ENCODE measurements at regions not wholly inside any gene's neighbourhood (a gene's known extent, or its start where the extent isn't known, plus 50 kb on each side); places are given as distances from the start of the nearest gene placed in this dataset.

DNA sequence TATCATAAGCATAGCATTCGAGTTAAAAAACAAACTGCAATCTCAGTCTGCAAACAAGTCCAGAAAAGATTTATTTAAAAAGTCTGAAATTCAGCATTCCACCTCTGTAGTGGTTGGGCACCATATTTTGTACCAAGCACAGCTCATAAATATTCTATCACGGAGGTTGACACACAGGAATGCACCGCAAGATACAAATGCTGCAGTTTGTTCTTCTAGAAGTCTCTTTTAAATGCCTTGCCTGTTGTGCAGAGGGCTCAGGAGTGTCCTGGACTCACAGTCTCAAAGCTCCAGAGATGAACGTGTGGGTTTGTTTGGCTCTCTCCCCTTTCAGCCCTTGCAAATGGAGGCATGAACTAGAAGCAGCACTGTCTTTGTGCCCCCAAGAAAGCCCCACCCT, 212.4 kb upstream of the USP24 start (continued):
- TF ChIP-seq, protein P1, sequence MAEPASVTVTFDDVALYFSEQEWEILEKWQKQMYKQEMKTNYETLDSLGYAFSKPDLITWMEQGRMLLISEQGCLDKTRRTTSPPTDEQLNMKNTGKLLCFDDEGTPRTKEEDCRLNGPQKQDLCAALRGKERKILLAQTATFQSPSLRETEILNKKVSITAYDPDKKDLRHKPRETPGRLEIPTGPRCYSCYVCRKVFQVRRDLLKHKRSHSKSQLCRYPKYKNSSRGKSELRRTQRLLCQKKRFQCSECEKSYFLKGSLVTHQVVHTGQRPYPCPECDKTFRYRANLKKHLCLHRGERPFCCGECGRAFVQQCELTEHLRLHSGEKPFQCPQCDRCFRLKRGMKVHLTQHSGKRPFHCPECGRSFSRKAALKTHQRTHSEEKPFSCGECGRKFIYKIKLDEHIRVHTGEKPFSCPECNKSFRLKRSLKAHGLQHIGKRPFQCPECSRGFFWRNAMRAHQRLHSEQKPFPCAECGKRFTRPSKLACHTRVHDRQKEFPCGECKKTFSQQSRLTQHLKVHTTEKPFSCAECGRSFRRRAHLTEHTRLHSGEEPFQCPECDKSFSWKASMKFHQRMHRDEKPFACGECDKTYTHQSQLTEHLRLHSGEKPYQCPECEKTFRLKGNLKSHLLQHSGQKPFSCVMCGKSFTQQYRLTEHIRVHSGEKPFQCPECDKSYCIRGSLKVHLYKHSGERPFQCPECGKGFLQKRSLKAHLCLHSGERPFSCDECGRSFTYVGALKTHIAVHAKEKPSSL (CRISPR knock-in tag; conservative IDR thresholded peaks at IDR 0.05), result no peak
- TF ChIP-seq, protein P2, sequence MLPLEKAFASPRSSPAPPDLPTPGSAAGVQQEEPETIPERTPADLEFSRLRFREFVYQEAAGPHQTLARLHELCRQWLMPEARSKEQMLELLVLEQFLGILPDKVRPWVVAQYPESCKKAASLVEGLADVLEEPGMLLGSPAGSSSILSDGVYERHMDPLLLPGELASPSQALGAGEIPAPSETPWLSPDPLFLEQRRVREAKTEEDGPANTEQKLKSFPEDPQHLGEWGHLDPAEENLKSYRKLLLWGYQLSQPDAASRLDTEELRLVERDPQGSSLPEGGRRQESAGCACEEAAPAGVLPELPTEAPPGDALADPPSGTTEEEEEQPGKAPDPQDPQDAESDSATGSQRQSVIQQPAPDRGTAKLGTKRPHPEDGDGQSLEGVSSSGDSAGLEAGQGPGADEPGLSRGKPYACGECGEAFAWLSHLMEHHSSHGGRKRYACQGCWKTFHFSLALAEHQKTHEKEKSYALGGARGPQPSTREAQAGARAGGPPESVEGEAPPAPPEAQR (CRISPR knock-in tag; IDR thresholded peaks at IDR 0.05), result no peak
- TF ChIP-seq, protein P3, sequence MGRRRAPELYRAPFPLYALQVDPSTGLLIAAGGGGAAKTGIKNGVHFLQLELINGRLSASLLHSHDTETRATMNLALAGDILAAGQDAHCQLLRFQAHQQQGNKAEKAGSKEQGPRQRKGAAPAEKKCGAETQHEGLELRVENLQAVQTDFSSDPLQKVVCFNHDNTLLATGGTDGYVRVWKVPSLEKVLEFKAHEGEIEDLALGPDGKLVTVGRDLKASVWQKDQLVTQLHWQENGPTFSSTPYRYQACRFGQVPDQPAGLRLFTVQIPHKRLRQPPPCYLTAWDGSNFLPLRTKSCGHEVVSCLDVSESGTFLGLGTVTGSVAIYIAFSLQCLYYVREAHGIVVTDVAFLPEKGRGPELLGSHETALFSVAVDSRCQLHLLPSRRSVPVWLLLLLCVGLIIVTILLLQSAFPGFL (CRISPR knock-in tag; IDR thresholded peaks at IDR 0.05; ENCODE audit: borderline replicate concordance), result no peak
- TF ChIP-seq ZNF121 (CRISPR knock-in tag; IDR thresholded peaks at IDR 0.05) (no peak), EMX1 (CRISPR knock-in tag; IDR thresholded peaks at IDR 0.05) (no peak)
- TF ChIP-seq, protein P4, sequence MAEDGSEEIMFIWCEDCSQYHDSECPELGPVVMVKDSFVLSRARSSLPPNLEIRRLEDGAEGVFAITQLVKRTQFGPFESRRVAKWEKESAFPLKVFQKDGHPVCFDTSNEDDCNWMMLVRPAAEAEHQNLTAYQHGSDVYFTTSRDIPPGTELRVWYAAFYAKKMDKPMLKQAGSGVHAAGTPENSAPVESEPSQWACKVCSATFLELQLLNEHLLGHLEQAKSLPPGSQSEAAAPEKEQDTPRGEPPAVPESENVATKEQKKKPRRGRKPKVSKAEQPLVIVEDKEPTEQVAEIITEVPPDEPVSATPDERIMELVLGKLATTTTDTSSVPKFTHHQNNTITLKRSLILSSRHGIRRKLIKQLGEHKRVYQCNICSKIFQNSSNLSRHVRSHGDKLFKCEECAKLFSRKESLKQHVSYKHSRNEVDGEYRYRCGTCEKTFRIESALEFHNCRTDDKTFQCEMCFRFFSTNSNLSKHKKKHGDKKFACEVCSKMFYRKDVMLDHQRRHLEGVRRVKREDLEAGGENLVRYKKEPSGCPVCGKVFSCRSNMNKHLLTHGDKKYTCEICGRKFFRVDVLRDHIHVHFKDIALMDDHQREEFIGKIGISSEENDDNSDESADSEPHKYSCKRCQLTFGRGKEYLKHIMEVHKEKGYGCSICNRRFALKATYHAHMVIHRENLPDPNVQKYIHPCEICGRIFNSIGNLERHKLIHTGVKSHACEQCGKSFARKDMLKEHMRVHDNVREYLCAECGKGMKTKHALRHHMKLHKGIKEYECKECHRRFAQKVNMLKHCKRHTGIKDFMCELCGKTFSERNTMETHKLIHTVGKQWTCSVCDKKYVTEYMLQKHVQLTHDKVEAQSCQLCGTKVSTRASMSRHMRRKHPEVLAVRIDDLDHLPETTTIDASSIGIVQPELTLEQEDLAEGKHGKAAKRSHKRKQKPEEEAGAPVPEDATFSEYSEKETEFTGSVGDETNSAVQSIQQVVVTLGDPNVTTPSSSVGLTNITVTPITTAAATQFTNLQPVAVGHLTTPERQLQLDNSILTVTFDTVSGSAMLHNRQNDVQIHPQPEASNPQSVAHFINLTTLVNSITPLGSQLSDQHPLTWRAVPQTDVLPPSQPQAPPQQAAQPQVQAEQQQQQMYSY (CRISPR knock-in tag; IDR thresholded peaks at IDR 0.05), result no peak
- TF ChIP-seq, protein P5, sequence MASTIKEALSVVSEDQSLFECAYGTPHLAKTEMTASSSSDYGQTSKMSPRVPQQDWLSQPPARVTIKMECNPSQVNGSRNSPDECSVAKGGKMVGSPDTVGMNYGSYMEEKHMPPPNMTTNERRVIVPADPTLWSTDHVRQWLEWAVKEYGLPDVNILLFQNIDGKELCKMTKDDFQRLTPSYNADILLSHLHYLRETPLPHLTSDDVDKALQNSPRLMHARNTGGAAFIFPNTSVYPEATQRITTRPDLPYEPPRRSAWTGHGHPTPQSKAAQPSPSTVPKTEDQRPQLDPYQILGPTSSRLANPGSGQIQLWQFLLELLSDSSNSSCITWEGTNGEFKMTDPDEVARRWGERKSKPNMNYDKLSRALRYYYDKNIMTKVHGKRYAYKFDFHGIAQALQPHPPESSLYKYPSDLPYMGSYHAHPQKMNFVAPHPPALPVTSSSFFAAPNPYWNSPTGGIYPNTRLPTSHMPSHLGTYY (CRISPR knock-in tag; IDR thresholded peaks at IDR 0.05), result no peak

DNA sequence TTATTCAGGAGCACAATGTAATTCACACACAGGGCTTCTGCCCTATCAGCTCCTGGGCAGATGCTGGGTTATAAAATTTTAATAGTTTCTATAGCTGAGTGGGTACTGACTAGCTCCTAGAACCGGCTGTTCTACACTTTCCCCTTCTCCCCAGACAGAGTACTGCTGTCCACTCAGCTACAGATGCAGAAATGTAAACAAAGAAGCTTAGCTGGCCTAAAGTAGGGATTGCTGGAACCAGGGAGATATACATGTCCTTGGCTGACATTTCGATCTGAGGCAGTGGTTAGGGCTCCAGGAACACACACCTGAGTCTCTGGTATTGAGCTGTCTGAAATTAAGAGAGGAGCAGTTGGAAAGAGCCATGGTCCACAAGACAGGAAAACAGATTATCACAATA, 211.5 kb upstream of the USP24 start:
- no peak overlapping the region for H3K4me3 Mint-ChIP-seq
- no peak overlapping the region for H3K27ac Mint-ChIP-seq
- ChIA-PET CTCF (interaction anchor here (0.6 to 1.0 kb wide), 2 partner anchors 51 to 57 kb away, joined by 3 read pairs; no protein-coding TSS in a partner anchor), POLR2A (no interaction called here)
- DNase-seq (ENCODE audit: low spot score) (no peak), ATAC-seq (no peak)
- no peaks in the 10 kb centered on the region for H3K36me3 Mint-ChIP-seq
- peaks cover 2% of the 10 kb centered on the region; the same call in 1 of the 2 replicates for H3K4me1 Mint-ChIP-seq
- H3K27me3 Mint-ChIP-seq (ENCODE audit: low read depth), result no peaks in the 10 kb centered on the region
- H3K9me3 Mint-ChIP-seq, result peaks cover 4% of the 10 kb centered on the region
- TF ChIP-seq NFYB (CRISPR knock-in tag; conservative IDR thresholded peaks at IDR 0.05; ENCODE audit: low read depth) (no peak), NFATC4 (CRISPR knock-in tag; IDR thresholded peaks at IDR 0.05) (no peak), TCF7 (CRISPR knock-in tag; IDR thresholded peaks at IDR 0.05; ENCODE audit: low read depth) (no peak)
- TF ChIP-seq, protein P6, sequence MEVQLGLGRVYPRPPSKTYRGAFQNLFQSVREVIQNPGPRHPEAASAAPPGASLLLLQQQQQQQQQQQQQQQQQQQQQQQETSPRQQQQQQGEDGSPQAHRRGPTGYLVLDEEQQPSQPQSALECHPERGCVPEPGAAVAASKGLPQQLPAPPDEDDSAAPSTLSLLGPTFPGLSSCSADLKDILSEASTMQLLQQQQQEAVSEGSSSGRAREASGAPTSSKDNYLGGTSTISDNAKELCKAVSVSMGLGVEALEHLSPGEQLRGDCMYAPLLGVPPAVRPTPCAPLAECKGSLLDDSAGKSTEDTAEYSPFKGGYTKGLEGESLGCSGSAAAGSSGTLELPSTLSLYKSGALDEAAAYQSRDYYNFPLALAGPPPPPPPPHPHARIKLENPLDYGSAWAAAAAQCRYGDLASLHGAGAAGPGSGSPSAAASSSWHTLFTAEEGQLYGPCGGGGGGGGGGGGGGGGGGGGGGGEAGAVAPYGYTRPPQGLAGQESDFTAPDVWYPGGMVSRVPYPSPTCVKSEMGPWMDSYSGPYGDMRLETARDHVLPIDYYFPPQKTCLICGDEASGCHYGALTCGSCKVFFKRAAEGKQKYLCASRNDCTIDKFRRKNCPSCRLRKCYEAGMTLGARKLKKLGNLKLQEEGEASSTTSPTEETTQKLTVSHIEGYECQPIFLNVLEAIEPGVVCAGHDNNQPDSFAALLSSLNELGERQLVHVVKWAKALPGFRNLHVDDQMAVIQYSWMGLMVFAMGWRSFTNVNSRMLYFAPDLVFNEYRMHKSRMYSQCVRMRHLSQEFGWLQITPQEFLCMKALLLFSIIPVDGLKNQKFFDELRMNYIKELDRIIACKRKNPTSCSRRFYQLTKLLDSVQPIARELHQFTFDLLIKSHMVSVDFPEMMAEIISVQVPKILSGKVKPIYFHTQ (CRISPR knock-in tag; IDR thresholded peaks at IDR 0.05), result no peak
- TF ChIP-seq, protein P7, sequence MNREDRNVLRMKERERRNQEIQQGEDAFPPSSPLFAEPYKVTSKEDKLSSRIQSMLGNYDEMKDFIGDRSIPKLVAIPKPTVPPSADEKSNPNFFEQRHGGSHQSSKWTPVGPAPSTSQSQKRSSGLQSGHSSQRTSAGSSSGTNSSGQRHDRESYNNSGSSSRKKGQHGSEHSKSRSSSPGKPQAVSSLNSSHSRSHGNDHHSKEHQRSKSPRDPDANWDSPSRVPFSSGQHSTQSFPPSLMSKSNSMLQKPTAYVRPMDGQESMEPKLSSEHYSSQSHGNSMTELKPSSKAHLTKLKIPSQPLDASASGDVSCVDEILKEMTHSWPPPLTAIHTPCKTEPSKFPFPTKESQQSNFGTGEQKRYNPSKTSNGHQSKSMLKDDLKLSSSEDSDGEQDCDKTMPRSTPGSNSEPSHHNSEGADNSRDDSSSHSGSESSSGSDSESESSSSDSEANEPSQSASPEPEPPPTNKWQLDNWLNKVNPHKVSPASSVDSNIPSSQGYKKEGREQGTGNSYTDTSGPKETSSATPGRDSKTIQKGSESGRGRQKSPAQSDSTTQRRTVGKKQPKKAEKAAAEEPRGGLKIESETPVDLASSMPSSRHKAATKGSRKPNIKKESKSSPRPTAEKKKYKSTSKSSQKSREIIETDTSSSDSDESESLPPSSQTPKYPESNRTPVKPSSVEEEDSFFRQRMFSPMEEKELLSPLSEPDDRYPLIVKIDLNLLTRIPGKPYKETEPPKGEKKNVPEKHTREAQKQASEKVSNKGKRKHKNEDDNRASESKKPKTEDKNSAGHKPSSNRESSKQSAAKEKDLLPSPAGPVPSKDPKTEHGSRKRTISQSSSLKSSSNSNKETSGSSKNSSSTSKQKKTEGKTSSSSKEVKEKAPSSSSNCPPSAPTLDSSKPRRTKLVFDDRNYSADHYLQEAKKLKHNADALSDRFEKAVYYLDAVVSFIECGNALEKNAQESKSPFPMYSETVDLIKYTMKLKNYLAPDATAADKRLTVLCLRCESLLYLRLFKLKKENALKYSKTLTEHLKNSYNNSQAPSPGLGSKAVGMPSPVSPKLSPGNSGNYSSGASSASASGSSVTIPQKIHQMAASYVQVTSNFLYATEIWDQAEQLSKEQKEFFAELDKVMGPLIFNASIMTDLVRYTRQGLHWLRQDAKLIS (CRISPR knock-in tag; IDR thresholded peaks at IDR 0.05; ENCODE audit: borderline replicate concordance), result no peak
- TF ChIP-seq, protein P8, sequence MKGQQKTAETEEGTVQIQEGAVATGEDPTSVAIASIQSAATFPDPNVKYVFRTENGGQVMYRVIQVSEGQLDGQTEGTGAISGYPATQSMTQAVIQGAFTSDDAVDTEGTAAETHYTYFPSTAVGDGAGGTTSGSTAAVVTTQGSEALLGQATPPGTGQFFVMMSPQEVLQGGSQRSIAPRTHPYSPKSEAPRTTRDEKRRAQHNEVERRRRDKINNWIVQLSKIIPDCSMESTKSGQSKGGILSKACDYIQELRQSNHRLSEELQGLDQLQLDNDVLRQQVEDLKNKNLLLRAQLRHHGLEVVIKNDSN (CRISPR knock-in tag; IDR thresholded peaks at IDR 0.05), result no peak
- TF ChIP-seq, protein P9, sequence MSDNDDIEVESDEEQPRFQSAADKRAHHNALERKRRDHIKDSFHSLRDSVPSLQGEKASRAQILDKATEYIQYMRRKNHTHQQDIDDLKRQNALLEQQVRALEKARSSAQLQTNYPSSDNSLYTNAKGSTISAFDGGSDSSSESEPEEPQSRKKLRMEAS (CRISPR knock-in tag; IDR thresholded peaks at IDR 0.05), result no peak
